ELF-1 (cell line): ENCODE measurements at regions not wholly inside any gene's neighbourhood (a gene's known extent, or its start where the extent isn't known, plus 50 kb on each side); places are given as distances from the start of the nearest gene placed in this dataset.
A peak's percentile ranks its signal among the peaks of the same experiment; 100 is the strongest.

ENCODE experiments used
- DNase-seq: peaks from one replicate; pipeline ENCODE4 v3.0.0-alpha.2; 2016; ENCODE audit warnings: low read depth, low spot score

DNA sequence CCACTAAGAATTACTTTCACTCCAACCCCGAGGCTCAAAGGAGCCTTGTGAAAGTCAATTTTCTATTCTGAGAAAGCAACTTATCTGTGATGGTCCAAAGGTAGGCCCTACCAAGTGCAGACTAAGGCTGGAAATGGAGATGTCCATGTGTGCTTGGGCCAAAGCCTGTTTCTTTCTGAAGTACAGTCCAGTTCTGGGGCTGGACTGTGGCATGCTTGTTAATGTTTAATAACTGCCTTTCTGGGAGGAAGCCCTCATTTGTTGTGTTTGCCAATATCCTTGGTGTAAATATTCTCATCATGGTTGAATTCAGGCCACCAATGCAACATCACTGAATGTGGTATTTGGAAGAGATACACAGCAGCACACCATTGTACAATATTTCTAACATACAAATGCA is 182.3 kb upstream of the BCL6 start:
- DNase-seq = no peak

DNA sequence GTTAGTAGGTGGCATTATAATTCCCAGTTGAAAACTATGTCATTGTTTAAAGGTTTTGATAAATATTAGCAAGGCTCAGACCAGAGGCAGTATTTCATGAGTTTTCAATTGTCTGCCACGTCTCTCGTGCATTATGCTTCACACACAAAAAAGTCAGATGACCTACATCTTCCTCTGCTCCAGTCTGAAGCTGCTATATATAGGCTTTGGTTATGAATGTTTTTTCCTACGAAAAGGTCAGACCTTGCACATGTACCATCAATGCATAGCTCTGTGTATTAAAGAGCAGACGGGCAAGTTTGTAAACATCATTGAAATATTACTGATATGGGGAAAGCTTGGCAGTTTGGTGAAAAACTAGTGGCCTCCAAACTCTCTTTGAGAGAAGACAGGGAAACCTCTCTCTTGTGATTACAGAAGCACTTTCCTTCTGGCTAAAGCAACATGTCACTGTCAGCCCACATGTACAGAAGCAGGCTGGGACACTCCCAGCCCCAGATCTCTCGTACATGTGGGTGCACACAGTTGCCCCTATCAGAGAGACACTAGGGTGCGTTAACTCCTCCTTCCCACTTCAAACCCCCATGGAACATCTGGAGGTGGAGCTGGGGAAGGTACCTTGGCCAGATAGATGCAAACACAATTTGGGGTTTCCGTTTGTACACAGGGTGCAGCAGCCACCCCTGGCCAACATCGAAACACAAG is 184.0 kb upstream of the BCL6 start:
- no peak for DNase-seq

DNA sequence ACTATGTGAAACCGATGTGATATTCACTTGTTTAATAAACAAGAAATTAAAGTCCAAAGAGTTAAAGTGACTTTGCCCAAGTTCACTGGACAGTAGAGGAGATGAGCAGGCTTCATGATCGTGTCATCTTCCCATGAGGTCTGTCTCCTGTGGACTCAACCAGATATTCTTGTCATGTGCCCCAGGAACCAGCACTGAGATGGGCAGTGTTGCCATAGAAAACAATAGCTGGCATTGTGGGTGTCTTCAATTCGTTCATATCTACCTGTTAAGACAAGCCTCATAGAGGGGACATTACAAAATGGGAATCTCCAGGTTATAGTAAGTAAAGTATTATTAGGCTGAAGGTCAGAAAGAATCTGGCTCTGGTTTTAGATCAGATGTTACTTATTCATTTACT is 184.8 kb upstream of the BCL6 start:
- DNase-seq = no peak

DNA sequence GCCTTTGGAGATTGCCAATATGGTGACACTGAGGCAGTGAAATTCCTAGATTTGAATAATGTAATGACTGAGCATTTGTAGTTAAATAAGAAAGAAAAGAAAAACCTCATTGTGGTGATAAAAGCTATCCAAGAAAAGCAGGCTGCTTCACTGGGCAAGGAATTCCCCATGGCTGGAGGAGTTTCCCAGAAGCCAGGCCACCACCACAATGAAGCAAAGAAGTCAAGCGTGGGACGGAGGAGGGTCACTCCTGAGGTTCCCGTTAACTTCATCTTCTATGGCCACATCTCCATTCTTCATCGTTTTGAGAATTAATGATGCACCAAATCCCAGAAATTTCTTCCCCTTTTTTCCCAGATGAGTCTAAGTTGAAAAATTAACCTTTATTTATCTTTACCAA is 185.8 kb upstream of the BCL6 start:
- DNase-seq = no peak

DNA sequence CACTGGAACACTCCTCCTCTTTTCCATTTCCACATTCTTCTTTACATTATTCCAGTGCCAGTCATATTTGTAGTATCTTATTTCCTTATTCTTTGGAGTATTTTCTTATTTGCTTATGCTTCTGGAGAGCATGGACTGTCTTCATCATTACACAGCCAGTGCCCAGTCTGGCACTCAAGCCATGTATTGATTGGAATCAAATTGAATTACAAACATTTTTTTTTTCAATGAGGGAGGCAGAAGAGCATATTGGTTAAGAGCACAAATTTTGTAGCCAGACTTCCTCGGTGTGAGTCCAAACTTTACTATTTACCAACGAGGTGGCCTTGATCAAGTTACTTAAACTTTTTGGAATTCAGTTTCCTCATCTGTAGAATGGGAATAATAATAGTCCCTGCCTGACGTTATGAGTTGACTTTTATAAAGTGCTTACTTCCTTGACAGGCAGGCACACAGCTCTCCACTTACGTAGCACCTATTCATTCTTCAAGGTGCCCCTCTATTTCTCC is 186.6 kb upstream of the BCL6 start:
- no peak for DNase-seq

DNA sequence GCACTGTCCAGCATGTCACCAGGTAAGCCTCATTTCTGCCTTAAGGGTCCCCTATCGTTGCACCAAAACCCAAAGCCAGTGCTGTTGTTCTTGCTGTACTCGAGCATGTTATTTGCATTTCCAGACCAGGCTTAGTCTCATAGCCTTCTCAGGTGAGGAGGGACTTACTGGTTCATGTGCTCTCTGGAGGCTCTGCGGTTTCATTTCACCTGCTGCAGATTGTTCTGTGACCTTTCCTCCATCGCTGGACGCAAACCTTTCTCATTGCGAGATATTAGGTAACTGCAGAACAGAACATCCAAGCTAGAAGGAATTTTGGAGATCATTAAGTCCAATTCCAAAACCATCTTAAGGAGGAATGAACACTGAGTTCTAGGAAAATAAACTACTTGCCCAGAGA is 187.3 kb upstream of the BCL6 start:
- DNase-seq = no peak

DNA sequence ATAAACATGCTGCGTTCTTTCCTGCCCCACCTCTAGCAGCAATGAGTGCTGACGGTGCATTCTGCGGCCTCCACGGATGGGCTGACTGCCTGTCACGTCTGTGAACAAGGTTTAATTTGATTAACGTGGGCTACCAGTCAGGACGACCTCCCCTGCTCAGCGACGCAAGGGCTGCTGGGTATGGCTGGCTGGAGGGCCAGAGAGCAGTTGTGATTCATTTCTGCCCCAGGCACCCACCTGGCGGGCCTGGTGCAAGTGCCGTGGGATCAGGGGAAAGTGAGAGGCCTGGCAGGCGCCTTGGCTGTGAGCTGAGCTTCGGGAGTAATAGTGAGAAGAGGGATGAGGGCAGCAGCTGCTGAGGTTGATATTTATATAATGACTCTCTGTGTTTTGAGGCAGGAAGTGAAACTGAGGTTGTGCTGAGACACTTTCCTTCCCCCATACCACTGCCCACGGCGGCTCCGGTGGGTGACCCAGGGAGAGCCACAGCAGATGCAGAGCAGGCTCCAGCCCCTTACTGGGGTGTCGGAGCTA is 190.4 kb upstream of the BCL6 start:
- peak; percentile 40 for DNase-seq

DNA sequence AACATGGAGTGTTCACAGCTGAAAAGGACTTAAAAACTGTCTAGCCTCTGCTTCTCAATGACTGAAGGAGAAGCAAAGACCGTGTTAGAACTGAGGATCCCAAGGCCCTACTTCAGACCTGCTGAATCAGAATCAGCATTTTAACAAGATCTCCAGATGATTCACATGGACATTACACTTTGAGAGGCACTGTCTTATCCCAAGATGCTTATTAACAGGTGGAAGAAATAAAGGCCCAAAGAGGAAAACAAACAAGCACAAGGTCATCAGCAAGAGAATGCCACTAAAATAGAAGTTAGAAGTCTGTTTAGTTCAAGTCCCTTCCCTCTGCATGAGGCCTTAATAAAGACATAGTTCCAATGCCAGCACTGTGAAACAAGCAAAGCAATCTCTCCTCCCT is 191.4 kb upstream of the BCL6 start:
- no peak for DNase-seq

DNA sequence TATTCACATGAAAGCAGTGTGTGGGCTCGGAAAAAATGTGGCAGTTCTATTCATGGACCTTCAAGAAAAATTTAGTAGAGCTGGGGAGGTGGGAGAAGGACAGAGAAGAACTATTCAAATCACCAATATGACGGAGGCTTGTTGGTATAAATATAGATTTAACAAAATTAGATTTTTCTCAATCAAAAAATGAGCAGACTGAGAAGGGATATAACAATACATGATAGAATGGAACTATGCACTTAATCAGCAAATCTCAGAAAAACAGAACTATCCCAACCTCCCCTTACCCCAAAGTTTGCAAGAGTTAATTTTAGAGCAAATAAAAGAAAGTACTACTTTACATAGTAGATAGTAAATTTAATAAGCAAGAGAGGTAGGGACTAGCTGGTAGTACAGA is 194.6 kb upstream of the BCL6 start:
- no peak for DNase-seq

DNA sequence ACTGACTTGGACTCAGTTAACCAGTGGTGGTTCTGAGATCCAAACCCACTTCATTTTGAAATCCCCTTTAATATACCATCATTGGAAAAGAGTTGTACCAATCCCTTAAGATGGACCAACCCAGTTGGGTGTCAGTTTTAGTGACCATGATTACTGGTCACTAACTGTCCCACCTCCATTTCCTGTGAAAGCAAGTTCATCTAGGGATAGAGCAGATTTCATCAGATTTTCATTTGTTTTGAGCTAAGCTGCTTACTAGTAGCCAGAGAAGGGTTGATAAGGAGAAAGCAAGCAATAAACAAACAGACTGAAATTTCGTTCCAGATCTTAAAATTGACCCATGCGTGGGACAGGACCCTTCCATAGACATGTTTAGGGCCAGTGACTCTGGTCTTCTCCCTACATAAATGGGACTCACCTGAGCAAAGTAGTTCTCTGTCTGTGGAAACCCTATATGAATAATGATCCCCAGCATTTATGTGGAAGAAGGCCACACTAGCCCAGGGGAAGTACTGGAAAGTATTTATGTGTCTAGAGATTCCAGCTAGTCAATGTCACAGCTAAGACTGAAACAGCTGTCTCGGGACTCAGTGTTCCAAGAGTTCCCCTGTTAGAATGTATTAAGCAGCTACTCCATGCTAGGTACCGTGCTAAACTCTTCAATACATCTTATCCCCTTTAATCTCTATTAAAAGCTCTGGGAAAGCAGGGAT is 196.0 kb upstream of the BCL6 start:
- DNase-seq = no peak

DNA sequence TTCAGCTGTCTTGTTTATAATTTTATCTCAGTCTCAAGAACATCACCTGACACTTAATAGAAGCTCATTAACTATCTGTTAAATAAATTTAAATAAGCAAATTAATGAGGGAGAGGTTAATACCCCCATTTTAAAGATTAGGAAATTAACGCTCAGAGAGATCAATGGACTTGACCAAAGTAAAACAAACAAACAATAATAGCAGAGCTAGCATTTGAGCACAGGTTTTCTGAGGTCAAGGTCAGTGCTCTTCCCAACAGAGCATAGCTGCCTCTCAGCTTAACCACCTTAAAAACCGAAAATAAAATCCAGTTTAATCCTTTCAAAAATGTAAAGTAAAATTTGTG is 196.6 kb upstream of the BCL6 start:
- no peak for DNase-seq

DNA sequence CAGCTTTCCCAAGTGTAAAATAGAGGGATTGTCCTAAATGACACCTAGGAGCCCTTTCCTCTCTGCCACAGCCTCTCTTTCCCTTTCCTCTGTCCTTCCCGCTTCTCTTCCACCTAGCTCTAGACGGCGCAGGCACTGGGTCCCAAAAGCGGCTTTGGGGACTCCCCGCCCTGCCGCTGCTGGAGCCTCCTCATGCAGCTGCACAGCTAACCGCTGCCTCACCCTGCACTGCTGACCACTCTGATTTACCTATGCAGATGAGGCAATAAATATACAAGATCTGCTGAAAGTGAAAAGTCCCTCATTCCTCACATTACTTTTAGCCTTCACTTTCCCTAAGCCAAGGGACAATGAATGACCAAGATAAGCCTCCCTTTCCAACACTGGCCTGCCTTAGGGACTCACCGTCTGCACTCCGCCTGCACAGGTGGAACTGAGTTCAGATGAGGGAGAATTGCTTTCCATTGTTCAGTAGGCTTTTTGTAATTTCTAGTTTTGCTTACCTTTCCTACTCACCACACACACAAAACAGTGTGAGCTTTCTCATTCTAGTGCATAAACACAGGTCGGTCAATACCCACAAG is 197.5 kb upstream of the BCL6 start:
- no peak for DNase-seq

DNA sequence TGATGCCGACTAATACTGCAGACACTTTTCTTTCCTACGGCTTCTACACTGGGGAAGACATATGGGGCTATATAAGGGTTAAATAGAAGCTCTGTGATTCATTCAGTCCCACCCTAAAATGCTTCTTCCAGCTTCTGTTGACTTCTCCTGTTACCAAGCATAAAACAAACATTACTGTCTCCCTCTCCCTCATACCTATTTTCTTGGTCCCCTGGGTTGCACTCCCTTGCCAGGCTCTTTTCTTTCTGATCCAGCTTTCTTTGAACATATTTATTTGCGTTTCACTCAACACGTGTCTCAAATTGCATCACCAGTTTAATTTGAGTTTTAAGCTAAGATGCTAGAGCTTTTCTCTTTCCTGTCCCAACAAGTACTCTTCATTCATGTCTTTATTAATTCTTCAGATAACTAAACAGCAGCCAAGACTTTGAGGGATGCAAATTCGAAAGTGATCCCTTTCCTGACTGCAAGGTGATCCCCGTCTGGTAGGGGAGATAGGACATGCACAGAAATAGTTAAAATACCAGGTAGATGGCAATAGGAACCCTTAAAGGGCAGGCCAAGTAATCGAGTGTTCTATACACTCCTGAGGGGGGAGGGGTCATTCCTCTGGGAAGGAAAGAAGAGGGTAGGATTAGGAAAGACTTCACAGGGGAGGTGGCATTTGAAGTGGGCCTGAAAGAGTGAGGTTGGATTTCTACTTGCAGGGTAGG is 198.6 kb upstream of the BCL6 start:
- DNase-seq = no peak

DNA sequence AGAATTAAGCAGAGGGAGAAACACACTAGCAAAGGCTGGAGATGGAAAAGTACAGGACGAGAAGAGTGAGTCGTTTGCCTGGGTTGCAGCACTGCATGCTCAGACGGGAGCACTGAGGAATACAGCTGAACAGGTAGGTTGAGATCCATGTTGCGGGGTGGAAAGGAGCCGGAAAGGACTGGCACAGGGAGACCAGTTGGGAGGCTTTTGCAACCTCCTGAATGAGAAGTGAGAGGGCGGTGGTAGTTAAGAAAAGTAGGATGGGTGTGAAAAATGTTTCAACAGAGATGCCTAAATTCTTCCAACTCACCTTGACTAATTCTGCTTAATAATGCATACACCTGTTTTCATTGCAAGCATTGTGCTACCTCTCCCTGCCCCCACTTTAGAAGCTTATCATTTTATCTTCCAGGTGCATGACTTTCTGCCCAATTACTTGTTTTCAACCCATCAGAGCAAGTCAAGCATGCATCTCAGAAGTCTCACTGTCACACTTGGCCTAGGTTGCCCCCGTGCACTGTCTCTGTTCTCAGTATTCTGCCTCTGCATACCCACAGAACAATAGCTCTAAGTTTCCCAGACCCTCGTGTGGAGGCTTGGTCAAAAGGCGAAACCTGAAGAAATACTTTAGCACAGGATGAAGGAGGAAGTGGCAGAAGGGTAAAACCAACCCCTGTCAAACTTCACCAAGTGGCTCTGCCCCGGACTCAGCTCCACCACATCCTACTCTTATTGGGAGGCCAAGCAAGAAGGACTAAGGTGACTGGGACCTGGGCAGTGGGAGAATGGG is 199.3 kb upstream of the BCL6 start:
- no peak for DNase-seq

DNA sequence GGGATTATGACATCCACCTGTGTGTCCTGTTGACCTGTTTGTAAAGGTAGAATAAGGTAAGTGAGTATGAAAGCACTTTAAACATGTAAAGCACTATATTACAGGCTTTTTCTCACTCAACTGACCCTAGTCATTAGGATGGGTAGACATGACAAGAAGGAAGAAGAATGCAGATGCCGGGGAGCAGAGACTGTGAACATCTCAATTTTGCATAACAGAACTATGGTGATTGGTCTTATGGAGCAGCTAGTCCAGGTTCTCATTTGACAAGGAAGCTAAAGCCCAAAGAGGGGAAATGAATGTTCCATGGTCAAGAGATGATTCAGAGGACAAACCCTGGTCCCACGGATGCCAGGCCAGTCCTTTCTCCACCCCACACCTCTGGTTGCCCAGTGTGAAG is 200.1 kb upstream of the BCL6 start:
- no peak for DNase-seq

DNA sequence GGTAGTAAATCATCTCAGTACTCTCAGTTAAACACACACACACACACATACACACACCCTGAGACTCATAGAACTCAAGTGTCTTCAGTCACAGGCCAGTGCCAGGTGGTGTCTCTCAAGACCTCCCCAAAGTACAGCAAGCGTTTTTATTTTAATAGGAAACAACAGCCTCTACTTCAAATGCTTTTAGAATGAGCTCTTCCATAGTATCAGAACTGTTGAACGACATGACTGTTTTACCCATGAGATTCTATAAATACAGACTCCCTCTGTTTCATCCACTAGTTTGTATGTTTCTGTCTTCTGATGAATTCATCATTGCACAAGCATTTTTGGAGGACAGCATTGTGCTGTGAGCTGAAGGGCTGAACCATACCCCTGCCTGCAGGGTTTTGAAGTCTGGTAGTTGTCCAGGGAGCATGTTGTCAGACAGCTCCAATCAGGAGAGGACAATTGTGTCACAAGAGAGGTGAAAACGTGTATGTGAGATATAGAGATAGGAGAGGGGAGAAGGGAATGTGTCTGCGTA is 201.0 kb upstream of the BCL6 start:
- DNase-seq = no peak

DNA sequence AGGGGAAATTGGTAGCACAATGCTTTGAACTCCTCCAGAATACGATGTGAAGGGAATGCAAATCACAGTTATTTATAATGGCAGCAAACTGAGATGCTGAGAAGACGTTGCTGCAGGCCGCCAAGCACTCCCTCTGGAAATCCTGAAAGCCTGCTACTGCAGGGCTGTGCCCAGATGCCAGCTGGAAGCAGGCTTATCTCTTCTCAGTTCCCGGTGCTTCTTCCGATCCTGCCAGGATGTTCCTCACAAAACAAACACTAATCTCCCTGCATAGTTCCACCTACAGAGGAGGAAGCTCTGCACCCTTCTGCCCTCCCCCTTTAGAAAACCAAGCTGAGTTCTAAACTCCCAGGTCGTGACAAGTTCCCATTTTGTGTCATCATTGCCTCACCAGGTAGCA is 201.7 kb upstream of the BCL6 start:
- no peak for DNase-seq

DNA sequence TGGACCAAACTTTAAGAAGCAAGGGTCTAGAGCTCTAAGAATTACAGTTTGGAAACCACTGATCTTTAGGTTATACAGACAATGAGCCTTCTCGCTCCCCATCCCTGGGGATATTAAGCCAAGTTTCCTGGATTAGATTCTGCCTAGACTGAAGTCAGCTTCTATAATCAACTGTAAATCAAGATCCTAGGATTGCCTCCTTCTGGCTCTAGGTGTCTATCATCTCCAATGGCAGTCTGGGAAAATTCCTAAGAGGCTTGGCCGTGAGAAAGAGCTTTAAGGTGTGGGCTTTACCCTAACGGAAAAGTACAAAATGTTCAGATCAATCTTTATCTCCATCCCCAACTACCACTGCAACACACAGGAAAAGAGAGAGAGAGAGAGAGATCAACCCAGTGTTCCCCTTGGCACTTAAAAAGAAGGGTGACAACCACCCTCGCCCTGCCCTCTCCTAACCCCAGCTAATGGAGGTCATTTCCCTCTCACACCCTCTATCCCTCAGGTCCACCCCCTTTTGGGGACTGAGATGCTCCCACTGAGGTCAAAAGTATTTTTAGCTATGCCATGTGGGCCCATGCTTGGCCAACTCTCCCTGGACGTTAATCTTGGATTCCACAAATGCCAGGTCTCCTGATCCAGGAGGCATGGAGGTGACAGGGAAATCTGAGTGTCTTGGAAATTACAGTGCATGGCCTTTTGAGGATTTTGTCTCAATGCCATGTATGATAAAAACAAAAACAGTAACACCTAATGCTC is 202.8 kb upstream of the BCL6 start:
- no peak for DNase-seq

DNA sequence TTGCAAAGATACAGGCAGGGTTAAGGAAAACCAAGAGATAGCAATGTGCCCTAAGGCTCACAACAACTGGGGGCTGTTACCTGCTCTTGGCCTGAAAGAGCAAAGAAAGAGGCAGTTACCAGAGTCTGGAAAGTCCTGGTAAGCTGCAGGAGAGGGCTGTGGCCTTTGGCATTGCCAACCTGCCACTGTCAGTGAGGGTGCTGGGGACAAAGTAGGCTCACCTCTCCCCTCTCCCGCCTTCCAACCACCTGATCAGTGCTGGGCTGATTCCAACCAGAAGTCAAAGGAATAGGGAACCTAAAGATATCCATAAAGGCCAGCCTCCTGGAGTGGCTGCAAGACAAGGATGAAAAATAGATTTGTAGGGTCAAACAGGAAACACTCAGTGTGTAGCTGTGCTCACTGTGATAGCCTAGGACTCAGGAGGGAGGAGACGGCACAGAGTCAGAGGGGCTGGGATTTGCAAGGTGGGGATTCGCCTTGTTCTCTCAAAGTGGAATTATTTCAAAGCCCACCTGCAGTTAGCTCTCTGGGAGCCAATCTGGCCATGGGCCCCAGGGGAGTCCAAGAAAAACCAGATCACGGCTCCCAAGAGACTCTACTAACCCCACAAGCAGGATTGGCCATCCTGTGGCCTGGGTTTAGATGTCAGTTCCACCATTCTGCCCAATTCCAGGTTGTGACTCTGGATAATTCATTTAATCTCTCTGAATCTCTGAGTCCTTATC is 204.0 kb upstream of the BCL6 start:
- no peak for DNase-seq

DNA sequence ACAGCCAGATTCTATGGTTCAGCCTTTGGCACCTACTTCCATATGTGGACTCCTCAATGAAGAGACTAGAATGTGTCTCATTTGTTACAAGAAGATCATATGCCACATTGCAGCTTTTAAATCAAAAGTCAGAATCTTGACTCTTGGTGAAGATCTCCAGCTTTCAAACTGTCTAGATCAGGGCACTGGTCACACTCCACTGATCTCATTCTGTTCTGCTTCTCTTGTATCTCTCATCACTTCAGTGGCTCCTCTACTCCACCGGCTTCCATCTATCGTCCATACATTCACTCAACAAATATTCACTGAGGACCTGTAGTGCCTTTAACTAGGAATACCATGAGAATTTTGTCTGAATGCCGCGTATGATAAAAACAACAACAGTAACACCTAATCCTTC is 203.3 kb upstream of the LPP start:
- DNase-seq = no peak
